Heart right ventricle (tissue), 16 donors: ENCODE measurements at regions not wholly inside any gene's neighbourhood (a gene's known extent, or its start where the extent isn't known, plus 50 kb on each side); places are given as distances from the start of the nearest gene placed in this dataset.

ENCODE experiments used
- ATAC-seq, 8 donors: fragments of 200-7000 bp; cut with Tn5 transposase; one replicate each; pipeline ENCODE4 v1.9.1; 2020; ENCODE audit warnings: mild to moderate bottlenecking in 8 of 8, moderate library complexity in 8 of 8, moderate number of reproducible peaks in 1 of 8
- DNase-seq, 2 donors: peaks; one replicate each; pipeline ENCODE4 v3.0.0-alpha.2; 2020
- H3K27ac ChIP-seq, 10 donors: fragments of 200-600 bp; sonication (generic) in 2 of 10; one replicate each; pipeline versions ENCODE4 v1.5.0 to v1.8.0; 2020 to 2022; ENCODE audit warnings: mild to moderate bottlenecking in 3 of 10
- H3K27me3 ChIP-seq, 7 donors: fragments of 200-600 bp; one replicate each; pipeline ENCODE4 v1.8.0; 2021 to 2022; ENCODE audit warnings: mild to moderate bottlenecking in 2 of 7
- H3K36me3 ChIP-seq, 9 donors: fragments of 200-600 bp; sonication (generic) in 1 of 9; one replicate each; pipeline versions ENCODE4 v1.5.0 to v1.8.0; 2020 to 2022; ENCODE audit warnings: mild to moderate bottlenecking in 2 of 9
- H3K4me1 ChIP-seq, 9 donors: fragments of 200-600 bp; sonication (generic) in 1 of 9; one replicate each; pipeline versions ENCODE4 v1.5.0 to v1.8.0; 2020 to 2022; ENCODE audit warnings: mild to moderate bottlenecking in 4 of 9
- H3K4me3 ChIP-seq, 10 donors: fragments of 200-600 bp; sonication (generic) in 2 of 10; one replicate each; pipeline versions ENCODE4 v1.5.0 to v1.8.0; 2020 to 2022; ENCODE audit warnings: mild to moderate bottlenecking in 7 of 10, moderate library complexity in 2 of 10
- H3K9me3 ChIP-seq, 11 donors: fragments of 200-600 bp in 10 of 11; sonication (generic) in 2 of 11; one replicate each; pipeline versions ENCODE4 v1.5.0 to v1.8.0; 2013 to 2022; ENCODE audit warnings: mild to moderate bottlenecking in 2 of 11, control low read depth in 1 of 11, moderate library complexity in 1 of 11
- CTCF ChIP-seq, 9 donors: fragments of 200-600 bp; sonication (generic) in 2 of 9; IDR thresholded peaks; one replicate each; pipeline versions ENCODE4 v1.5.0 to v1.8.0; 2021 to 2022; ENCODE audit warnings: antibody characterized with exemption in 9 of 9, mild to moderate bottlenecking in 5 of 9, moderate library complexity in 1 of 9
- WGBS, 2 donors: extraction: QIAGEN DNeasy Blood & Tissue Kit; methylation state at CpG; one replicate each; pipeline ENCODE4 v1.1.7; 2013; ENCODE audit warnings: inconsistent platforms in 1 of 2; 5-methylcytosine and 5-hydroxymethylcytosine counted together
- intact Hi-C, 10 donors: fragments of 100-400 bp; cut with DNase I; formaldehyde crosslinking; loops; one replicate each; pipeline versions ENCODE4 v1.11.1 to v1.14.2; 2022
- donor health status: Arrhythmogenic right ventricular cardiomyopathy.
- donor health status: ischemic (EF 13 %, LVEDD 7.1; RV severe dilation, severe dysfunction).
- donor health status: healthy with polysubstance abuse.
- donor health status: DM: no; HTN: yes; CAD: no.
- donor health status: DM: no; HTN: no; CAD: no.
- donor health status: ischemic (EF 25% LVEDD 6.9; RV normal size, moderate dysfunction).
- donor health status: ischemic (EF 25% LVEDD 5.7; RV mildly dilated, moderate dysfunction).
- donor health status: healthy.
- donor health status: DM: yes; HTN: yes; CAD: no.
- donor health status: Ischemic cardiomyopathy.
- donor health status: ischemic (EF 35%, LVEDD 5.7; RV mildly dilated, moderate dysfunction).
- donor health status: nonischemic (EF 11% LVEDD 7.7; RV severe dilation, severe dysfunction).
- donor health status: DM: yes; HTN: yes; CAD: no.
- donor health status: PGD.
- donor health status: ischemic (EF 29% LVEDD 5.4; RV normal size, mild dysfunction).
- donor health status: nonischemic (EF 23%, LVEDD 6.1; RV moderate dilation, normal function).

DNA sequence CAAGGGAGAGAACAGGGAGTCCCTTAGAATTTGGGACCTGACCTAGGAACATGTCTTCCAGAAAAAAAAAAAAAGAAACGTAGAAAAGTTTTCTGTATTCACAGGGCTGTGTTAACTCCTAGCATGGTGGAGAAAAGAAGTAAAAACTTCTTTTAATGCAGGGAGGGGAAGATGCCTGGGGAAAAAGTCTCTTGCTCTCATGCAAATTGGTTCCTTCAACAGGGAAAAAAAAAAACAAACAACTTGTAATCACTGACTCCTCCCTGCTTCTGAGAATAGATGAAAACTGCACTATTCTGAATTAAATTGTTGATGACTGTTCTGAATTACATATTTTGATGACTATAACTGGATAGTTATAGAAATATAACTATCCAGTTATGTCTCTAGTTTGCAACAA lies 933.2 kb downstream of the TRIB2 start:
- Histone ChIP-seq H3K27ac (no peak overlapping the region), H3K9me3 (peaks cover 0 to 41% (median 6%) of the 10 kb centered on the region in 11 donors), H3K4me3 (no peak overlapping the region), H3K36me3 (no peaks in the 10 kb centered on the region), H3K27me3 (no peaks in the 10 kb centered on the region), H3K4me1 (no peaks in the 10 kb centered on the region)
- ATAC-seq (no peak), DNase-seq (no peak)
- no peak for TF ChIP-seq CTCF (IDR thresholded peaks at IDR 0.05)
- intact Hi-C loops, result no loop called here
- 70 to 84% methylated on average over 1 of the region's 1 CpG for WGBS, 2 donors

DNA sequence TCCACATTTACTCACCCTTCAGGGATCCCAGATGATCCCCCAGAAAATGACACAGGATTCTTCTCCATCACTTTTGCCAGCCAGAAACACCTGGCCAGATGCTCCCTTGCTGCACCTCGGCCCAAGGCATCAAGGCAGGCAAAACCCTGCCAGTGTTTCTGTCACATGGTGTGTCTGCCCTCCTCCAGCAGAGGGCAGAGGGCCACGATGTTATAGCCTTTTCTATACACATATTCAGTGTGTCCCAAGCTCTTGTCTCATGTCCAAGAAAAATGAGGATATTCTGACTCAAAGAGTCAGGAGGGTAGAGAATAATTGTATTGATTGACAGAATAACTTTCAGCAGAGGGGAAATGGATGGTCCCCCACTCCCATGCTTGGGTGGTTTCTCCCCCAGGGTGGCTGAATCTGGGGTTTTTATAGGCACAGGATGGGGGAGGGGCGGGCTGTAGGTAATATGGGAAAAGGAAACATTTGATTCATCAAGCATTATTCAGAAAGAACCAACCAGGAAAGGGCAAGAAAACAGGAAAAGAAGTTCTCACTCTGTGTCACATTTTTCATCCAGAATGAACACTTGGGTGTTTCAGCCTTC lies 933.9 kb downstream of the TRIB2 start:
- Histone ChIP-seq H3K27ac (no peak overlapping the region), H3K9me3 (peaks cover 0 to 33% (median 6%) of the 10 kb centered on the region in 11 donors), H3K27me3 (no peaks in the 10 kb centered on the region), H3K4me3 (no peak overlapping the region), H3K4me1 (no peaks in the 10 kb centered on the region), H3K36me3 (no peaks in the 10 kb centered on the region)
- 42 to 49% methylated on average over 3 of the region's 3 CpGs for WGBS, 2 donors
- intact Hi-C loops, result no loop called here
- no peak for TF ChIP-seq CTCF (IDR thresholded peaks at IDR 0.05)
- DNase-seq (no peak), ATAC-seq (no peak)

DNA sequence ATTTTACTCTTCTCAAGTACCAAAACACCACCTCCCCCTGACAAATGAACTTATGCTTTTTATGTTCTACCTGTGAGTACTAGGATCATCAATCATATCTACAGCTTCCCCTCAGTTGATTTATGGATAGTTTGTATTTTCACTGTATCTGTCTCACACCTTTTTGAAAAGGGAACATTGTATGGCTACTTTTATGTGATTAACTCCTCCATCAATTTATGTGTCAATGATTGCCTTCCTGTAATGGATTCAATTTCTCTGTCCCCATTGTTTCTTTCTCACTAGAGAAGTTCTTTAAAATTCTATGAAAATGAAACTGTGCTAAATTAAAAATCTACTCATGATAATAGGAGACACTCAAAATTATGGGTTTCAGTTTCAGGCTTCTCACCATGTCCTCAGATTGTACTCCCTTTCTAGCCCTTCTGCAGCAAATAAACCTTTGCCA lies 935.0 kb downstream of the TRIB2 start:
- ATAC-seq (no peak), DNase-seq (no peak)
- Histone ChIP-seq H3K27me3 (no peaks in the 10 kb centered on the region), H3K4me3 (no peak overlapping the region), H3K4me1 (no peaks in the 10 kb centered on the region), H3K9me3 (peaks cover 0 to 32% (median 6%) of the 10 kb centered on the region in 11 donors), H3K36me3 (no peaks in the 10 kb centered on the region), H3K27ac (no peak overlapping the region)
- TF ChIP-seq CTCF (IDR thresholded peaks at IDR 0.05), result no peak
- intact Hi-C loops, result no loop called here

- Histone ChIP-seq H3K4me3 (no peak overlapping the region), H3K9me3 (peaks cover 0 to 27% (median 6%) of the 10 kb centered on the region in 11 donors), H3K27me3 (no peaks in the 10 kb centered on the region), H3K4me1 (no peaks in the 10 kb centered on the region), H3K27ac (no peak overlapping the region), H3K36me3 (no peaks in the 10 kb centered on the region)
- TF ChIP-seq CTCF (IDR thresholded peaks at IDR 0.05), result no peak
- ATAC-seq (no peak), DNase-seq (no peak)
- WGBS, 2 donors, result 52 to 54% methylated on average over 2 of the region's 2 CpGs
- intact Hi-C loops, result no loop called here
Observed at GRCh38 chr2:13652531-13653313, 936.0 kb downstream of the TRIB2 start.
